IMR-90 (cell line): ENCODE measurements at regions not wholly inside any gene's neighbourhood (a gene's known extent, or its start where the extent isn't known, plus 50 kb on each side); places are given as distances from the start of the nearest gene placed in this dataset.

Experiments
- ATAC-seq: fragments of 200-7000 bp; cut with Tn5 transposase; 2 replicates; pipeline ENCODE4 v1.9.1; 2020; ENCODE audit warnings: low read depth, mild to moderate bottlenecking, moderate library complexity
- BruUV-seq: library from RNA; stranded (reverse); fragments of 400-500 nt; replicated peaks from 2 replicates; lab custom pipeline; 2021; lab: Mats Ljungman, UMichigan
- CTCF ChIA-PET: fragments of 300-600 bp; formaldehyde crosslinking; extraction: SDS; loops from one replicate; lab custom pipeline; 2021; ENCODE audit warnings: antibody characterized with exemption; lab: Yijun Ruan, JAX
- POLR2A ChIA-PET: fragments of 300-600 bp; sonication (Branson Sonifier 250); formaldehyde crosslinking; loops from one replicate; lab custom pipeline; 2022; ENCODE audit warnings: antibody characterized with exemption; ENCODE audit not compliant: unreplicated experiment; lab: Charles Lee
- DNase-seq: peaks from one replicate; pipeline ENCODE4 v3.0.0; 2013
- H2AFZ ChIP-seq: replicated peaks from 2 replicates; pipeline ENCODE3; 2013; ENCODE audit warnings: low read length, mild to moderate bottlenecking; ENCODE audit not compliant: poor library complexity
- H2AK5ac ChIP-seq: 2 replicates; pipeline ENCODE4 v1.6.1; 2013; ENCODE audit warnings: low read depth, low read length, inconsistent platforms
- H2AK9ac ChIP-seq: replicated peaks from 2 replicates; pipeline ENCODE3; 2013; ENCODE audit warnings: mild to moderate bottlenecking, low read depth, low read length, moderate library complexity; ENCODE audit not compliant: poor library complexity
- H2BK120ac ChIP-seq: 2 replicates; pipeline ENCODE4 v1.6.1; 2013; ENCODE audit warnings: low read depth, low read length, inconsistent platforms
- H2BK15ac ChIP-seq: 3 replicates; pipeline ENCODE4 v1.6.1; 2013; ENCODE audit warnings: low read depth, low read length, inconsistent platforms
- H2BK20ac ChIP-seq: 2 replicates; pipeline ENCODE4 v1.6.1; 2013; ENCODE audit warnings: low read depth, mild to moderate bottlenecking, inconsistent platforms, low read length, moderate library complexity
- H2BK5ac ChIP-seq: 2 replicates; pipeline ENCODE4 v1.6.1; 2013; ENCODE audit warnings: mild to moderate bottlenecking, low read depth, low read length, inconsistent platforms; ENCODE audit not compliant: poor library complexity, severe bottlenecking
- H3K14ac ChIP-seq: replicated peaks from 2 replicates; pipeline ENCODE4 v1.6.1; 2013; ENCODE audit warnings: low read depth, low read length, inconsistent platforms
- H3K18ac ChIP-seq: 2 replicates; pipeline ENCODE4 v1.6.1; 2013; ENCODE audit warnings: low read depth, low read length, control low read depth
- H3K23ac ChIP-seq: 2 replicates; pipeline ENCODE4 v1.6.1; 2013; ENCODE audit warnings: low read depth, low read length, inconsistent platforms
- H3K27ac ChIP-seq: 2 replicates; pipeline ENCODE4 v1.5.1; 2013; ENCODE audit warnings: mild to moderate bottlenecking, control low read depth, low read length; ENCODE audit not compliant: insufficient read depth
- H3K27me3 ChIP-seq: 2 replicates; pipeline ENCODE4 v1.6.1; 2013; ENCODE audit warnings: low read length; ENCODE audit not compliant: control insufficient read depth, insufficient read depth
- H3K36me3 ChIP-seq: 2 replicates; pipeline ENCODE4 v1.6.1; 2013; ENCODE audit warnings: low read length, mixed read lengths; ENCODE audit not compliant: control insufficient read depth, insufficient read depth
- H3K4ac ChIP-seq: 2 replicates; pipeline ENCODE4 v1.6.1; 2013; ENCODE audit warnings: low read depth, low read length, inconsistent platforms
- H3K4me1 ChIP-seq: 2 replicates; pipeline ENCODE4 v1.6.1; 2013; ENCODE audit warnings: low read length, mixed read lengths; ENCODE audit not compliant: control insufficient read depth, insufficient read depth
- H3K4me2 ChIP-seq: 2 replicates; pipeline ENCODE4 v1.6.1; 2013; ENCODE audit warnings: low read depth, mild to moderate bottlenecking, control low read depth, low read length, moderate library complexity
- H3K4me3 ChIP-seq: 2 replicates; pipeline ENCODE4 v1.5.1; 2013; ENCODE audit warnings: low read depth, mild to moderate bottlenecking, control low read depth, low read length, moderate library complexity; ENCODE audit not compliant: insufficient read depth
- H3K56ac ChIP-seq: 2 replicates; pipeline ENCODE4 v1.6.1; 2013; ENCODE audit warnings: low read length, inconsistent platforms; ENCODE audit not compliant: insufficient read depth; ENCODE audit errors: extremely low read depth
- H3K79me1 ChIP-seq, 2 experiments: 2 replicates each; pipeline ENCODE4 v1.6.1; 2013; ENCODE audit warnings: low read length in 2 of 2, inconsistent platforms in 1 of 2, low read depth in 1 of 2
- H3K9ac ChIP-seq: 2 replicates; pipeline ENCODE4 v1.6.1; 2013; ENCODE audit warnings: low read depth, low read length, control low read depth
- H3K9me1 ChIP-seq: 2 replicates; pipeline ENCODE4 v1.6.1; 2013; ENCODE audit warnings: low read length, inconsistent platforms; ENCODE audit not compliant: insufficient read depth
- H3K9me3 ChIP-seq: 2 replicates; pipeline ENCODE4 v1.6.1; 2013; ENCODE audit warnings: low read length; ENCODE audit not compliant: control insufficient read depth, insufficient read depth
- H4K20me1 ChIP-seq: 2 replicates; pipeline ENCODE4 v1.6.1; 2013; ENCODE audit warnings: low read length, inconsistent platforms; ENCODE audit not compliant: insufficient read depth
- H4K5ac ChIP-seq: 2 replicates; pipeline ENCODE4 v1.6.1; 2013; ENCODE audit warnings: mild to moderate bottlenecking, low read depth, low read length, control low read depth
- H4K8ac ChIP-seq, 2 experiments: 2 replicates each; pipeline ENCODE4 v1.6.1; 2013; ENCODE audit warnings: low read depth in 2 of 2, low read length in 2 of 2, control low read depth in 1 of 2, inconsistent platforms in 1 of 2
- H4K91ac ChIP-seq: 2 replicates; pipeline ENCODE4 v1.6.1; 2013; ENCODE audit warnings: low read depth, low read length, inconsistent platforms; ENCODE audit not compliant: insufficient read depth
- BHLHE40 ChIP-seq: fragments of 150-350 bp; IDR thresholded peaks from 2 replicates; pipeline ENCODE4 v1.6.1; 2016; ENCODE audit warnings: mild to moderate bottlenecking, low read depth, low read length
- CEBPB ChIP-seq: IDR thresholded peaks from 2 replicates; pipeline ENCODE4 v1.6.1; 2012; ENCODE audit warnings: low read depth, low read length, improper control_type of control experiment
- CHD1 ChIP-seq: IDR thresholded peaks from 2 replicates; pipeline ENCODE4 v1.6.1; 2012; ENCODE audit warnings: low read depth, low read length, improper control_type of control experiment
- FOS ChIP-seq: fragments of 150-350 bp; IDR thresholded peaks from 2 replicates; pipeline ENCODE4 v1.6.1; 2016; ENCODE audit warnings: low read depth, low read length
- MAFK ChIP-seq: IDR thresholded peaks from 2 replicates; pipeline ENCODE4 v1.6.1; 2012; ENCODE audit warnings: low read depth, low read length, improper control_type of control experiment
- MAZ ChIP-seq: IDR thresholded peaks from 2 replicates; pipeline ENCODE4 v1.6.1; 2012; ENCODE audit warnings: low read depth, mild to moderate bottlenecking, low read length, improper control_type of control experiment, moderate library complexity, borderline replicate concordance
- MXI1 ChIP-seq: IDR thresholded peaks from 2 replicates; pipeline ENCODE4 v1.6.1; 2012; ENCODE audit warnings: low read depth, mild to moderate bottlenecking, low read length, moderate library complexity, borderline replicate concordance
- NFE2L2 ChIP-seq: fragments of 150-350 bp; IDR thresholded peaks from 2 replicates; pipeline ENCODE4 v1.6.1; 2016; ENCODE audit warnings: low read depth, mild to moderate bottlenecking, low read length
- POLR2A ChIP-seq: IDR thresholded peaks from 2 replicates; pipeline ENCODE4 v1.6.1; 2012; ENCODE audit warnings: mild to moderate bottlenecking, low read depth, low read length
- RAD21 ChIP-seq: IDR thresholded peaks from 2 replicates; pipeline ENCODE4 v1.6.1; 2012; ENCODE audit warnings: low read length, improper control_type of control experiment
- RCOR1 ChIP-seq: IDR thresholded peaks from 2 replicates; pipeline ENCODE4 v1.6.1; 2012; ENCODE audit warnings: mild to moderate bottlenecking, low read length, improper control_type of control experiment; ENCODE audit not compliant: insufficient replicate concordance
- RFX5 ChIP-seq: IDR thresholded peaks from 2 replicates; pipeline ENCODE4 v1.8.0; 2012; ENCODE audit warnings: low read depth, mild to moderate bottlenecking, low read length, moderate library complexity
- SMC3 ChIP-seq: fragments of 150-350 bp; IDR thresholded peaks from 2 replicates; pipeline ENCODE4 v1.6.1; 2016; ENCODE audit warnings: low read depth, mild to moderate bottlenecking, antibody characterized with exemption, low read length, moderate library complexity
- WGBS, 2 experiments: methylation state at CpG; one replicate each; pipeline versions ENCODE4 v1.1.5 to v1.1.7; 2013; ENCODE audit warnings: missing lambda C conversion rate in 2 of 2; ENCODE audit not compliant: insufficient read length in 1 of 2; ENCODE audit errors: extremely low coverage in 2 of 2; 5-methylcytosine and 5-hydroxymethylcytosine counted together
- dilution Hi-C: fragments of 300-500 bp; cut with HindIII; formaldehyde crosslinking; loops from one replicate; pipeline ENCODE4 v1.14.3; 2018; ENCODE audit warnings: low sequenced_read_pairs; ENCODE audit not compliant: unreplicated experiment
- in situ Hi-C: fragments of 300-500 bp; cut with MboI; formaldehyde crosslinking; loops from 3 replicates; pipeline ENCODE4 v1.14.3; 2019; ENCODE audit warnings: low sequenced_read_pairs, inconsistent platforms, mixed read lengths
- intact Hi-C: fragments of 100-400 bp; cut with micrococcal nuclease; formaldehyde crosslinking; loops from 2 replicates; pipeline ENCODE4 v1.10.0; 2022
- TF ChIP-seq, protein P1 (sequence below): fragments of 150-350 bp; IDR thresholded peaks from 2 replicates; pipeline ENCODE4 v1.6.1; 2016; ENCODE audit warnings: low read depth, mild to moderate bottlenecking, low read length, moderate library complexity, borderline replicate concordance
- TF ChIP-seq, protein P2 (sequence below): conservative IDR thresholded peaks from 2 replicates; pipeline ENCODE4 v1.5.1; 2012; ENCODE audit warnings: mild to moderate bottlenecking, low read depth, low read length, improper control_type of control experiment
- TF ChIP-seq, protein P3 (sequence below): fragments of 150-350 bp; IDR thresholded peaks from 2 replicates; pipeline ENCODE4 v1.6.1; 2017; ENCODE audit warnings: mild to moderate bottlenecking, antibody characterized with exemption, low read length, low read depth

DNA sequence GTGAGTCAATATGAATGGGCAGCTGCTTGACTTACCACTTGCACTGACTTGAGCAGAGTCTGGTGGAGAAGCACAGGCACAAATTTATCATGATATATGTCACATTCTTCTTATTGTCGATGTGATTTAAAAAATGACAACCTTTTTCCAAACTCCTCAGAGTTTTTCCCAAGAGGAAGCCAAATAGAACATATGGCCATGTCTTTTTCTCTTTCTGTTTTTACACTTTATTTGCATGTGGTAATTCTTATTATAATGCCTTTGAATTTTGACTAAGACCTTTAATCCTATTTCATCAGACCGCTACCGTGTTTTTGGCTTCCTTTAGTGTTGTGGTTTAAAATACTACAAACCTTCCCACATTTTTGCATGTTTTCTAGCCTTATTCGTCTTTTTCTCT lies 666.2 kb downstream of the PDCD6IP start:
- POLR2A ChIA-PET: no interaction called here
- no peak overlapping the region for H2BK15ac ChIP-seq
- CTCF ChIA-PET: no interaction called here
- no peak overlapping the region for H4K5ac ChIP-seq
- no peaks in the 10 kb centered on the region for H3K36me3 ChIP-seq
- H4K20me1 ChIP-seq: no peaks in the 10 kb centered on the region
- no peaks in the 10 kb centered on the region for H3K79me1 ChIP-seq
- H3K9me3 ChIP-seq: peaks cover 14% of the 10 kb centered on the region
- H3K18ac ChIP-seq: no peak overlapping the region
- no peak overlapping the region for H3K56ac ChIP-seq
- no peak overlapping the region for H2AK5ac ChIP-seq
- H3K27me3 ChIP-seq: no peaks in the 10 kb centered on the region
- no peak overlapping the region for H3K23ac ChIP-seq
- DNase-seq: no peak
- H2BK5ac ChIP-seq: no peak overlapping the region
- no peak overlapping the region for H4K8ac ChIP-seq
- no peak overlapping the region for H2AK9ac ChIP-seq
- TF ChIP-seq NFE2L2 (no peak), MAZ (no peak), SMC3 (no peak), MAFK (no peak), BHLHE40 (no peak), RFX5 (no peak), MXI1 (no peak), FOS (no peak), CHD1 (no peak), RCOR1 (no peak), POLR2A (no peak), CEBPB (no peak), RAD21 (no peak)
- TF ChIP-seq, protein P1, sequence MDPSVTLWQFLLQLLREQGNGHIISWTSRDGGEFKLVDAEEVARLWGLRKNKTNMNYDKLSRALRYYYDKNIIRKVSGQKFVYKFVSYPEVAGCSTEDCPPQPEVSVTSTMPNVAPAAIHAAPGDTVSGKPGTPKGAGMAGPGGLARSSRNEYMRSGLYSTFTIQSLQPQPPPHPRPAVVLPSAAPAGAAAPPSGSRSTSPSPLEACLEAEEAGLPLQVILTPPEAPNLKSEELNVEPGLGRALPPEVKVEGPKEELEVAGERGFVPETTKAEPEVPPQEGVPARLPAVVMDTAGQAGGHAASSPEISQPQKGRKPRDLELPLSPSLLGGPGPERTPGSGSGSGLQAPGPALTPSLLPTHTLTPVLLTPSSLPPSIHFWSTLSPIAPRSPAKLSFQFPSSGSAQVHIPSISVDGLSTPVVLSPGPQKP: no peak
- TF ChIP-seq, protein P2, sequence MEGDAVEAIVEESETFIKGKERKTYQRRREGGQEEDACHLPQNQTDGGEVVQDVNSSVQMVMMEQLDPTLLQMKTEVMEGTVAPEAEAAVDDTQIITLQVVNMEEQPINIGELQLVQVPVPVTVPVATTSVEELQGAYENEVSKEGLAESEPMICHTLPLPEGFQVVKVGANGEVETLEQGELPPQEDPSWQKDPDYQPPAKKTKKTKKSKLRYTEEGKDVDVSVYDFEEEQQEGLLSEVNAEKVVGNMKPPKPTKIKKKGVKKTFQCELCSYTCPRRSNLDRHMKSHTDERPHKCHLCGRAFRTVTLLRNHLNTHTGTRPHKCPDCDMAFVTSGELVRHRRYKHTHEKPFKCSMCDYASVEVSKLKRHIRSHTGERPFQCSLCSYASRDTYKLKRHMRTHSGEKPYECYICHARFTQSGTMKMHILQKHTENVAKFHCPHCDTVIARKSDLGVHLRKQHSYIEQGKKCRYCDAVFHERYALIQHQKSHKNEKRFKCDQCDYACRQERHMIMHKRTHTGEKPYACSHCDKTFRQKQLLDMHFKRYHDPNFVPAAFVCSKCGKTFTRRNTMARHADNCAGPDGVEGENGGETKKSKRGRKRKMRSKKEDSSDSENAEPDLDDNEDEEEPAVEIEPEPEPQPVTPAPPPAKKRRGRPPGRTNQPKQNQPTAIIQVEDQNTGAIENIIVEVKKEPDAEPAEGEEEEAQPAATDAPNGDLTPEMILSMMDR: no peak
- TF ChIP-seq, protein P3, sequence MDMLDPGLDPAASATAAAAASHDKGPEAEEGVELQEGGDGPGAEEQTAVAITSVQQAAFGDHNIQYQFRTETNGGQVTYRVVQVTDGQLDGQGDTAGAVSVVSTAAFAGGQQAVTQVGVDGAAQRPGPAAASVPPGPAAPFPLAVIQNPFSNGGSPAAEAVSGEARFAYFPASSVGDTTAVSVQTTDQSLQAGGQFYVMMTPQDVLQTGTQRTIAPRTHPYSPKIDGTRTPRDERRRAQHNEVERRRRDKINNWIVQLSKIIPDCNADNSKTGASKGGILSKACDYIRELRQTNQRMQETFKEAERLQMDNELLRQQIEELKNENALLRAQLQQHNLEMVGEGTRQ: no peak
- H3K9ac ChIP-seq: no peak overlapping the region
- no peak overlapping the region for H3K4me2 ChIP-seq
- in situ Hi-C loops (no loop called here), dilution Hi-C loops (no loop called here), intact Hi-C loops (no loop called here)
- H3K4me3 ChIP-seq: no peak overlapping the region
- no peak for ATAC-seq
- no peak overlapping the region for H3K4ac ChIP-seq
- no peak overlapping the region for H2BK120ac ChIP-seq
- no peak overlapping the region for H2BK20ac ChIP-seq
- H3K27ac ChIP-seq: no peak overlapping the region
- no peak overlapping the region for H4K91ac ChIP-seq
- H3K14ac ChIP-seq: no peak overlapping the region
- no peak overlapping the region for H2AFZ ChIP-seq
- no TSS peak for BruUV-seq
- no peaks in the 10 kb centered on the region for H3K9me1 ChIP-seq
- H3K4me1 ChIP-seq: no peaks in the 10 kb centered on the region
- WGBS, 2 experiments: no CpG with 5 or more reads among the region's 4 CpGs
